H1 (cell line): ENCODE measurements at regions not wholly inside any gene's neighbourhood (a gene's known extent, or its start where the extent isn't known, plus 50 kb on each side); places are given as distances from the start of the nearest gene placed in this dataset.
"Not testable (repeated sequence)": the region's sequence is repeated elsewhere in the genome, so short reads cannot be mapped to it uniquely, and the experiment has no call there.

Experiments used
- CTCF ChIA-PET: fragments of 300-600 bp; sonication (Branson Sonifier 250); formaldehyde crosslinking; loops from one replicate; lab custom pipeline; 2021; ENCODE audit not compliant: partially characterized antibody; lab: Charles Lee
- POLR2A ChIA-PET: fragments of 300-600 bp; sonication (Branson Sonifier 250); formaldehyde crosslinking; loops from one replicate; lab custom pipeline; 2021; ENCODE audit warnings: inconsistent platforms; ENCODE audit not compliant: partially characterized antibody; lab: Charles Lee
- DNase-seq, 2 experiments: peaks; one replicate each; pipeline versions ENCODE4 v3.0.0 to v3.0.0-alpha.2; 2010 to 2022; ENCODE audit warnings: low spot score in 2 of 2, low read depth in 1 of 2, mixed read lengths in 1 of 2
- FAIRE-seq: peaks from 2 replicates; lab custom pipeline; 2011; peaks lifted over from hg19 to GRCh38; lab: Jason Lieb, UNC
- H2AFZ ChIP-seq: 2 replicates; pipeline ENCODE4 v1.8.1; 2012; ENCODE audit warnings: low read length, inconsistent platforms
- H2AK5ac ChIP-seq: 2 replicates; pipeline ENCODE4 v1.6.1; 2013; ENCODE audit warnings: low read depth, low read length
- H2BK120ac ChIP-seq: replicated peaks from 2 replicates; pipeline ENCODE3; 2013; ENCODE audit warnings: low read depth, low read length, inconsistent platforms
- H2BK12ac ChIP-seq: 2 replicates; pipeline ENCODE4 v1.6.1; 2013; ENCODE audit warnings: low read depth, low read length
- H2BK15ac ChIP-seq: 2 replicates; pipeline ENCODE4 v1.6.1; 2013; ENCODE audit warnings: low read length
- H2BK20ac ChIP-seq: 2 replicates; pipeline ENCODE4 v1.6.1; 2013; ENCODE audit warnings: low read length
- H2BK5ac ChIP-seq: 2 replicates; pipeline ENCODE4 v1.6.1; 2013; ENCODE audit warnings: low read depth, low read length
- H3K14ac ChIP-seq: 2 replicates; pipeline ENCODE4 v1.6.1; 2013; ENCODE audit warnings: inconsistent platforms; ENCODE audit not compliant: insufficient read length
- H3K18ac ChIP-seq: 2 replicates; pipeline ENCODE4 v1.6.1; 2013; ENCODE audit warnings: low read length; ENCODE audit errors: extremely low read depth
- H3K23ac ChIP-seq: 2 replicates; pipeline ENCODE4 v1.6.1; 2013; ENCODE audit warnings: inconsistent platforms; ENCODE audit not compliant: insufficient read length
- H3K23me2 ChIP-seq: 2 replicates; pipeline ENCODE4 v1.6.1; 2013; ENCODE audit warnings: low read depth, low read length
- H3K27ac ChIP-seq: 2 replicates; pipeline ENCODE4 v1.6.1; 2011; ENCODE audit warnings: low read depth, low read length, inconsistent platforms
- H3K27me3 ChIP-seq, 4 experiments: replicated peaks in 1 of 4; 1 replicate in 1 of 4; 2 replicates in 3 of 4; pipeline versions ENCODE4 v1.6.1 to v1.8.1; 2011 to 2013; ENCODE audit warnings: low read length in 3 of 4, mild to moderate bottlenecking in 3 of 4, inconsistent platforms in 2 of 4, mixed read lengths in 2 of 4, moderate library complexity in 1 of 4; ENCODE audit not compliant: control insufficient read depth in 3 of 4, insufficient read depth in 3 of 4; ENCODE audit errors: extremely low read depth in 1 of 4
- H3K36me3 ChIP-seq, 4 experiments: 2 replicates each; pipeline versions ENCODE4 v1.6.1 to v1.8.1; 2011 to 2013; ENCODE audit warnings: mild to moderate bottlenecking in 4 of 4, low read length in 3 of 4, moderate library complexity in 2 of 4, control low read depth in 1 of 4, inconsistent platforms in 1 of 4; ENCODE audit not compliant: insufficient read depth in 4 of 4, control insufficient read depth in 2 of 4
- H3K4ac ChIP-seq: replicated peaks from 2 replicates; pipeline ENCODE3; 2013; ENCODE audit warnings: low read length, low read depth, mixed read lengths, inconsistent platforms; ENCODE audit not compliant: insufficient read length
- H3K4me1 ChIP-seq, 4 experiments: replicated peaks in 1 of 4; 1 replicate in 1 of 4; 2 replicates in 3 of 4; pipeline versions ENCODE4 v1.6.1 to v1.8.1; 2011 to 2013; ENCODE audit warnings: low read length in 3 of 4, inconsistent platforms in 2 of 4, mixed read lengths in 1 of 4; ENCODE audit not compliant: insufficient read depth in 4 of 4, control insufficient read depth in 3 of 4
- H3K4me2 ChIP-seq, 2 experiments: 2 replicates each; pipeline versions ENCODE4 v1.6.1 to v1.8.1; 2011 to 2013; ENCODE audit warnings: low read depth in 2 of 2, low read length in 2 of 2, control low read depth in 1 of 2, inconsistent platforms in 1 of 2, mild to moderate bottlenecking in 1 of 2; ENCODE audit not compliant: insufficient read depth in 1 of 2
- H3K4me3 ChIP-seq, 4 experiments: fragments of 200-600, 300-600 bp in 1 of 4; sonication (generic), shearing (Covaris generic), sonication (Bioruptor Twin) in 1 of 4; 2 replicates each; pipeline versions ENCODE4 v1.5.1 to v1.8.1; 2011 to 2016; ENCODE audit warnings: low read length in 4 of 4, low read depth in 3 of 4, control low read depth in 2 of 4, inconsistent platforms in 2 of 4, mild to moderate bottlenecking in 2 of 4, mixed read lengths in 1 of 4, moderate library complexity in 1 of 4; ENCODE audit not compliant: insufficient read depth in 2 of 4; ENCODE audit errors: extremely low read depth in 1 of 4
- H3K56ac ChIP-seq: replicated peaks from 2 replicates; pipeline ENCODE3; 2013; ENCODE audit warnings: low read depth, mild to moderate bottlenecking, mixed read lengths, low read length, inconsistent platforms; ENCODE audit not compliant: insufficient read length
- H3K79me1 ChIP-seq: 2 replicates; pipeline ENCODE4 v1.6.1; 2013; ENCODE audit warnings: low read depth, low read length, control low read depth
- H3K79me2 ChIP-seq, 2 experiments: 2 replicates each; pipeline versions ENCODE4 v1.6.1 to v1.8.1; 2012 to 2013; ENCODE audit warnings: low read length in 2 of 2, mild to moderate bottlenecking in 2 of 2, inconsistent platforms in 1 of 2; ENCODE audit not compliant: insufficient read depth in 2 of 2, control insufficient read depth in 1 of 2
- H3K9ac ChIP-seq, 4 experiments: replicated peaks in 1 of 4; 1 replicate in 1 of 4; 2 replicates in 3 of 4; pipeline versions ENCODE4 v1.6.1 to v1.8.1; 2011 to 2013; ENCODE audit warnings: low read depth in 3 of 4, low read length in 3 of 4, control low read depth in 2 of 4, mild to moderate bottlenecking in 2 of 4, moderate library complexity in 2 of 4, inconsistent platforms in 1 of 4; ENCODE audit errors: extremely low read depth in 1 of 4
- H3K9me3 ChIP-seq, 2 experiments: 2 replicates each; pipeline versions ENCODE4 v1.6.1 to v1.8.1; 2012 to 2013; ENCODE audit warnings: mild to moderate bottlenecking in 2 of 2, moderate library complexity in 2 of 2, control low read depth in 1 of 2, inconsistent platforms in 1 of 2, low read depth in 1 of 2, low read length in 1 of 2, mixed read lengths in 1 of 2; ENCODE audit not compliant: insufficient read depth in 2 of 2
- H4K20me1 ChIP-seq, 2 experiments: replicated peaks in 1 of 2; 2 replicates each; pipeline versions ENCODE3 to v1.8.1; 2011 to 2013; ENCODE audit warnings: inconsistent platforms in 2 of 2, low read length in 2 of 2, mild to moderate bottlenecking in 1 of 2; ENCODE audit not compliant: insufficient read depth in 2 of 2, control insufficient read depth in 1 of 2
- H4K5ac ChIP-seq: 2 replicates; pipeline ENCODE4 v1.6.1; 2013; ENCODE audit warnings: low read length, low read depth, mixed read lengths, inconsistent platforms; ENCODE audit not compliant: insufficient read length
- H4K8ac ChIP-seq: 2 replicates; pipeline ENCODE4 v1.8.0; 2013; ENCODE audit warnings: mild to moderate bottlenecking, moderate library complexity, low read length, inconsistent platforms; ENCODE audit not compliant: insufficient read depth; ENCODE audit errors: extremely low read depth
- H4K91ac ChIP-seq: replicated peaks from 2 replicates; pipeline ENCODE3; 2013; ENCODE audit warnings: low read length, mixed read lengths, inconsistent platforms; ENCODE audit not compliant: insufficient read length
- EZH2 ChIP-seq: fragments of 200-600 bp; sonication (generic); IDR thresholded peaks from 2 replicates; pipeline ENCODE4 v1.7.1; 2012; ENCODE audit warnings: low read depth, mild to moderate bottlenecking, moderate library complexity, low read length, inconsistent platforms; ENCODE audit not compliant: severe bottlenecking
- WGBS, 2 experiments: shearing (Covaris generic) in 1 of 2; methylation state at CpG; one replicate each; pipeline versions ENCODE4 v1.1.6 to v1.1.7; 2013 to 2015; ENCODE audit warnings: low lambda C conversion rate in 2 of 2, mixed read lengths in 2 of 2, inconsistent platforms in 1 of 2, low coverage in 1 of 2, missing lambda C conversion rate in 1 of 2; ENCODE audit not compliant: insufficient replicate concordance in 2 of 2, insufficient coverage in 1 of 2, insufficient read length in 1 of 2; ENCODE audit errors: extremely low coverage in 1 of 2, missing lambda C conversion rate in 1 of 2; 5-methylcytosine and 5-hydroxymethylcytosine counted together

DNA sequence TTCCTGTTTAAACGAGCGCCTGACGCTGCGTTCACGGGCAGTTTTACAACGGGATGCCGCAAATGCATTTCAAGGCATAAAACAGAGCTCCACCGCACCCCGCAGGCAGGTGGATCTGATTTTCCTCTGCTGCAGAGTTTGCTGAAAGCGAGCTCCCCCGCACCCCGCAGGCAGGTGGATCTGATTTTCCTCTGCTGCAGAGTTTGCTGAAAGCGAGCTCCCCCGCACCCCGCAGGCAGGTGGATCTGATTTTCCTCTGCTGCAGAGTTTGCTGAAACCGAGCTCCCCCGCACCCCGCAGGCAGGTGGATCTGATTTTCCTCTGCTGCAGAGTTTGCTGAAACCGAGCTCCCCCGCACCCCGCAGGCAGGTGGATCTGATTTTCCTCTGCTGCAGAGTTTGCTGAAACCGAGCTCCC is 120.6 kb upstream of the LPCAT1 start:
- H3K56ac ChIP-seq, H3K9ac ChIP-seq, H3K18ac ChIP-seq, H3K23ac ChIP-seq, H3K79me2 ChIP-seq, H3K36me3 ChIP-seq, H4K20me1 ChIP-seq, H2BK20ac ChIP-seq, H2AFZ ChIP-seq, H4K8ac ChIP-seq, H2BK120ac ChIP-seq: not testable (repeated sequence)
- CTCF ChIA-PET, result interaction anchor here (0.6 to 4.0 kb wide), 37 partner anchors 10 to 724 kb away, joined by 3 to 41 read pairs (median 4); partner anchors contain the start of genes CLPTM1L and LPCAT1
- peak overlapping the region; percentile 33 to 63; a peak in 3 of 4 replicates for H3K4me2 ChIP-seq
- peak; percentile 50 for TF ChIP-seq EZH2
- TF ChIP-seq, all 59 proteins: peak for 1; not testable (repeated sequence) for 58
- not testable (repeated sequence) for H3K4ac ChIP-seq, H3K14ac ChIP-seq, H3K9me3 ChIP-seq, H3K27ac ChIP-seq, FAIRE-seq, H2BK12ac ChIP-seq, H3K23me2 ChIP-seq, H4K91ac ChIP-seq, H2BK15ac ChIP-seq, H3K79me1 ChIP-seq, H2AK5ac ChIP-seq, H2BK5ac ChIP-seq, H4K5ac ChIP-seq
- Histone ChIP-seq H3K4me3 (peak overlapping the region in 1 of 4 experiments; percentile 56; a peak in 2 of 8 replicates), H3K27me3 (peaks cover 0 to 17% (median 11%) of the 10 kb centered on the region in 4 experiments; a peak in 6 of 7 replicates), H3K4me1 (peaks cover 2 to 28% (median 8%) of the 10 kb centered on the region in 4 experiments)
- WGBS, 2 experiments, result 10% methylated on average over 12 of the region's 22 CpGs; no CpG with 5 or more reads in 1 of the 2 experiments
- POLR2A ChIA-PET, result interaction anchor here (0.5 to 1.3 kb wide), 5 partner anchors 10 to 130 kb away, joined by 3 to 4 read pairs (median 3); no protein-coding TSS in a partner anchor
- DNase-seq, result peak in 1 of 2 experiments; percentile 52
